ENCODE measurements at regions not wholly inside any gene's neighbourhood (a gene's known extent, or its start where the extent isn't known, plus 50 kb on each side); places are given as distances from the start of the nearest gene placed in this dataset.

GRCh38 chr13:106329941-106330340, 205.5 kb downstream of the EFNB2 start:
- no peaks in the 10 kb centered on the region for H3K36me3 ChIP-seq (replicated peaks; ENCODE audit: low read depth, low read length)
- no peak overlapping the region for H3K9ac ChIP-seq (ENCODE audit: low read length)
- TF ChIP-seq CTCF (IDR thresholded peaks at IDR 0.05; ENCODE audit: low read depth, low read length): no peak
- no peak for TF ChIP-seq EZH2phosphoT487 (IDR thresholded peaks at IDR 0.05; ENCODE audit: low read depth)
- no peak overlapping the region for H3K4me2 ChIP-seq (ENCODE audit: low read length)
- no peaks in the 10 kb centered on the region for H3K79me2 ChIP-seq (ENCODE audit: low read length)
- no peak overlapping the region for H2AFZ ChIP-seq (ENCODE audit: low read depth, low read length)
- H3K9me3 ChIP-seq (ENCODE audit: insufficient read depth, low read length): no peaks in the 10 kb centered on the region
- H3K27ac ChIP-seq (ENCODE audit: low read length): no peak overlapping the region
- no peak overlapping the region for H3K4me3 ChIP-seq (ENCODE audit: low read length)
- no peaks in the 10 kb centered on the region for H4K20me1 ChIP-seq (ENCODE audit: insufficient read depth, low read length)
- no peaks in the 10 kb centered on the region for H3K4me1 ChIP-seq (ENCODE audit: low read length)
- H3K27me3 ChIP-seq (ENCODE audit: low read depth, low read length): no peaks in the 10 kb centered on the region

GRCh38 chr13:106326751-106327150, 208.7 kb downstream of the EFNB2 start:
- no peak overlapping the region for H2AFZ ChIP-seq (ENCODE audit: low read depth, low read length)
- H3K4me3 ChIP-seq (ENCODE audit: low read length): no peak overlapping the region
- H3K4me2 ChIP-seq (ENCODE audit: low read length): no peak overlapping the region
- no peaks in the 10 kb centered on the region for H4K20me1 ChIP-seq (ENCODE audit: insufficient read depth, low read length)
- TF ChIP-seq CTCF (IDR thresholded peaks at IDR 0.05; ENCODE audit: low read depth, low read length) (no peak), EZH2phosphoT487 (IDR thresholded peaks at IDR 0.05; ENCODE audit: low read depth) (no peak)
- no peak overlapping the region for H3K9ac ChIP-seq (ENCODE audit: low read length)
- H3K36me3 ChIP-seq (replicated peaks; ENCODE audit: low read depth, low read length): no peaks in the 10 kb centered on the region
- no peaks in the 10 kb centered on the region for H3K27me3 ChIP-seq (ENCODE audit: low read depth, low read length)
- H3K4me1 ChIP-seq (ENCODE audit: low read length): no peaks in the 10 kb centered on the region
- H3K79me2 ChIP-seq (ENCODE audit: low read length): no peaks in the 10 kb centered on the region
- H3K9me3 ChIP-seq (ENCODE audit: insufficient read depth, low read length): no peaks in the 10 kb centered on the region
- no peak overlapping the region for H3K27ac ChIP-seq (ENCODE audit: low read length)

GRCh38 chr13:106324444-106324843, 211.0 kb downstream of the EFNB2 start:
- no peaks in the 10 kb centered on the region for H3K79me2 ChIP-seq (ENCODE audit: low read length)
- H3K4me3 ChIP-seq (ENCODE audit: low read length): no peak overlapping the region
- no peak overlapping the region for H3K4me2 ChIP-seq (ENCODE audit: low read length)
- no peak overlapping the region for H3K27ac ChIP-seq (ENCODE audit: low read length)
- H3K9me3 ChIP-seq (ENCODE audit: insufficient read depth, low read length): no peaks in the 10 kb centered on the region
- no peaks in the 10 kb centered on the region for H4K20me1 ChIP-seq (ENCODE audit: insufficient read depth, low read length)
- H3K36me3 ChIP-seq (replicated peaks; ENCODE audit: low read depth, low read length): no peaks in the 10 kb centered on the region
- no peak overlapping the region for H3K9ac ChIP-seq (ENCODE audit: low read length)
- no peak overlapping the region for H2AFZ ChIP-seq (ENCODE audit: low read depth, low read length)
- TF ChIP-seq EZH2phosphoT487 (IDR thresholded peaks at IDR 0.05; ENCODE audit: low read depth): no peak
- no peak for TF ChIP-seq CTCF (IDR thresholded peaks at IDR 0.05; ENCODE audit: low read depth, low read length)
- no peaks in the 10 kb centered on the region for H3K27me3 ChIP-seq (ENCODE audit: low read depth, low read length)
- H3K4me1 ChIP-seq (ENCODE audit: low read length): no peaks in the 10 kb centered on the region

GRCh38 chr13:106322628-106323027, 212.8 kb downstream of the EFNB2 start:
- Histone ChIP-seq H3K4me3 (ENCODE audit: low read length) (no peak overlapping the region), H3K9ac (ENCODE audit: low read length) (no peak overlapping the region), H3K36me3 (replicated peaks; ENCODE audit: low read depth, low read length) (no peaks in the 10 kb centered on the region), H3K9me3 (ENCODE audit: insufficient read depth, low read length) (no peaks in the 10 kb centered on the region), H3K4me1 (ENCODE audit: low read length) (no peaks in the 10 kb centered on the region), H2AFZ (ENCODE audit: low read depth, low read length) (no peak overlapping the region), H3K27me3 (ENCODE audit: low read depth, low read length) (no peaks in the 10 kb centered on the region), H3K27ac (ENCODE audit: low read length) (no peak overlapping the region), H3K79me2 (ENCODE audit: low read length) (no peaks in the 10 kb centered on the region), H4K20me1 (ENCODE audit: insufficient read depth, low read length) (no peaks in the 10 kb centered on the region), H3K4me2 (ENCODE audit: low read length) (no peak overlapping the region)
- TF ChIP-seq EZH2phosphoT487 (IDR thresholded peaks at IDR 0.05; ENCODE audit: low read depth): no peak
- TF ChIP-seq CTCF (IDR thresholded peaks at IDR 0.05; ENCODE audit: low read depth, low read length): no peak

Measured in OCI-LY3 (cell line).